GM13976 (cell line): ENCODE measurements at regions not wholly inside any gene's neighbourhood (a gene's known extent, or its start where the extent isn't known, plus 50 kb on each side); places are given as distances from the start of the nearest gene placed in this dataset.
A peak's percentile ranks its signal among the peaks of the same experiment; 100 is the strongest.

Experiments
- DNase-seq: peaks from one replicate; pipeline ENCODE4 v3.0.0; 2012; ENCODE audit warnings: low spot score
- in situ Hi-C: fragments of 300-500 bp; cut with MboI; formaldehyde crosslinking; loops from one replicate; pipeline ENCODE4 v1.12.0; 2022; ENCODE audit warnings: low sequenced_read_pairs, mixed read lengths, inconsistent platforms; ENCODE audit not compliant: unreplicated experiment
- TF ChIP-seq, protein P1 (sequence below): IDR thresholded peaks from 2 replicates; pipeline ENCODE4 v1.5.1; 2012; ENCODE audit warnings: borderline replicate concordance, mild to moderate bottlenecking; ENCODE audit not compliant: insufficient read depth; ENCODE audit errors: extremely low read depth, missing control alignments, control extremely low read depth

DNA sequence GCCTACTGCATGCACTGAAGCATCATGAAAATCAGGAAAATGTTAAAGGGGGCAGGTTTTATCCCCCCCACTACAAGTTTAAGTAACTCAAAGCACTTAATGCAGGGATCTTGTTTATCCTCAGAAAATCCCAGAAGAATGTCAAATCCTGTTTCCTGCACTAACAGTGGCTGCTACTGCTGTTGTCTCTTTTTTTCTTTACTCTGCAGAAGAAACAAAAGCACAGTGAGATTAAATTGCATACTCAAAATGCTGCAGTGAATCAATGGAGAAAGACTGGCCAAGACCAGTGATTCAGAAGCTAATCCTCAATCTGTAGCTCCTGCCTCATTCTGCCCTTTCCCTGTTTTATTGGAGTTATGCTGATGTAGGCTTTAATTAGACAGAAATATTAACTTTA lies 332.3 kb upstream of the FIGN start:
- DNase-seq = no peak
- TF ChIP-seq, protein P1, sequence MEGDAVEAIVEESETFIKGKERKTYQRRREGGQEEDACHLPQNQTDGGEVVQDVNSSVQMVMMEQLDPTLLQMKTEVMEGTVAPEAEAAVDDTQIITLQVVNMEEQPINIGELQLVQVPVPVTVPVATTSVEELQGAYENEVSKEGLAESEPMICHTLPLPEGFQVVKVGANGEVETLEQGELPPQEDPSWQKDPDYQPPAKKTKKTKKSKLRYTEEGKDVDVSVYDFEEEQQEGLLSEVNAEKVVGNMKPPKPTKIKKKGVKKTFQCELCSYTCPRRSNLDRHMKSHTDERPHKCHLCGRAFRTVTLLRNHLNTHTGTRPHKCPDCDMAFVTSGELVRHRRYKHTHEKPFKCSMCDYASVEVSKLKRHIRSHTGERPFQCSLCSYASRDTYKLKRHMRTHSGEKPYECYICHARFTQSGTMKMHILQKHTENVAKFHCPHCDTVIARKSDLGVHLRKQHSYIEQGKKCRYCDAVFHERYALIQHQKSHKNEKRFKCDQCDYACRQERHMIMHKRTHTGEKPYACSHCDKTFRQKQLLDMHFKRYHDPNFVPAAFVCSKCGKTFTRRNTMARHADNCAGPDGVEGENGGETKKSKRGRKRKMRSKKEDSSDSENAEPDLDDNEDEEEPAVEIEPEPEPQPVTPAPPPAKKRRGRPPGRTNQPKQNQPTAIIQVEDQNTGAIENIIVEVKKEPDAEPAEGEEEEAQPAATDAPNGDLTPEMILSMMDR = no peak
- in situ Hi-C loops = loop anchor here (25.0 kb wide), 2 partner anchors 731 to 881 kb away; no protein-coding TSS in a partner anchor

DNA sequence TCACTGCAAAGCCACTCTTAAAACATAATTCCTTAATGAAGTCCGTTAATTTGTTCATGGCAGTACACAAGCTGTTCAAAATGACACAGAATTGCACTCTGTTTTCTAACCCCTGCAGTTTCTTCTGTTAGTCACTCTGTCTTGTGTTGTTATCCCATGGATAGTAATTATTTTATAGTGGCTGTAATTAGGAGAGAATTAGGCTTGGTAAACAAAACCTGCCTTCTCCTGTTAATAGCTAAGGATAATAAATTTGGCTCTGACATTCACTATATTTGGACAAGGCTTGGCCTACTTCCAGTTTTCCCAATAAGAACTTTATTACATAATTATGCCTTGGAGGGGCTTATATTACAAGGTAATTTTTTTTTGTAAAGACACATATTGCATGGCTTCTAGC lies 330.3 kb upstream of the FIGN start:
- no peak for DNase-seq
- TF ChIP-seq, protein P1 = no peak
- in situ Hi-C loops = loop anchor here (25.0 kb wide), 2 partner anchors 729 to 879 kb away; no protein-coding TSS in a partner anchor

DNA sequence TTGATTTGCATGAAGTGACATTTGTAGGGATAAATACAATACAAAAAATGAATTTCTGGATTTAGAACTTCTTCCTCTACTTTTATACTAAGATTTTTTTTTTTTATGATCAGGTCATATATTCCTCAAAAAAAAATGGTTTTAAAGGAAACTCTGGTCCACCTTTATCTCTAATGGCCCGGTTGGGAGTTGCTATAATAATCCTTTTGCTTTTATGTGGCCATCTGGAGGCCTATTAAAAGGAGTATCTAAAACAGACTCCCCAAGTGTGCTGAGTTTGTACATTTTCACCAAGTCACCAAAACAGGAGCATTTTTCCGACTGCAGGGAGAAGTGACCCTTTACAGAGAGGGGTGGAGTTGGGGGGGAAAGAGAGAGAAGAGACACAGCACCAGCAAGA lies 329.2 kb upstream of the FIGN start:
- in situ Hi-C loops = loop anchor here (25.0 kb wide), 2 partner anchors 728 to 878 kb away; no protein-coding TSS in a partner anchor
- no peak for DNase-seq
- TF ChIP-seq, protein P1 = no peak

DNA sequence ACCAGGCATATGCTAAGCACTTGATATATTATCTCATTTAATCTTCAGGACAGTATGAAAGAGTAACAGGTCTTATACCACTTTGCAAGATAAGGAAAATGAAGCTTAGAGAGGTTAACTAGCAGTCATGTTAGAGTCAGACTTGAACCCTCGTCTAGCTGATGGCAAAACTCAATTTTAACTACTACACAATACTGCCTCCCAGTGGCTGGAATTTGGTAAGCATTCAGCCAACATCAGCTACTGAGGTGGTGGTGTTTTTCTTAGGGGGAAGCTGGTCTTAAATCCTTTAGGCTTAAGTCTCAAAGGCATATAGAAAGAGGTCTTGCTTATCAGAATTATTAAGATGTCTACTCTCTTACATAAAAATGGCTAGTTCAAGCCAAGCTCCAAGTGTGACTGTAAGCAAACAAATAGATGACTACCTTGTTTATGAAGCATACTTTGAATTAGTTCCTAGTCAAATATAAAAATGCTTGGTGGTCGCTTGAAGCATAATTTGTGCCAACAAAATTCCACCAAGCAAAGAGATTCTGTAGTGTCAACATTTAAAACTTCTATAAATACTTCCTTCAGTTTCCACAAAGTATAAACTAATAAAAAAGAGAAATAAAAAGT lies 325.4 kb upstream of the FIGN start:
- in situ Hi-C loops = loop anchor here (25.0 kb wide), 2 partner anchors 724 to 874 kb away; no protein-coding TSS in a partner anchor
- DNase-seq = peak; percentile 17

DNA sequence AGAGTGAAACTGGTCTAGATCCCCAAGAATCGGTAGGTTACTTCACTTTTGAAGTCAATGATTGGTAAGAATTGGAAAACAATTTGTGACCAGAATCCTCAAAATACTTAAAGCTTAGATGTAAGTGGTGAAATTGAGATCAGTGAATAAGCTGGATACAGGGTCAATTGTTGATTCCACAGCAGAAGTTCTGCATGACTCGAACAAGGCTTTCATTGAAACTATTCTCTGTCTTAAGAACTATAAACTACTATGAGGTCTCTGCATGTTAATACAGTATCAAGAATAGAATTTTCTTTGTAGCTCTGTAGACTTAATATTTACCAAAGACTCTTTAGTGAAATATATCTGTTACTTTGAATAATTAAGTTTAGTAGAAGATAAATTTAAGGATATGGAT lies 324.2 kb upstream of the FIGN start:
- in situ Hi-C loops = loop anchor here (25.0 kb wide), 2 partner anchors 723 to 873 kb away; no protein-coding TSS in a partner anchor
- no peak for DNase-seq
- TF ChIP-seq, protein P1 = no peak

More for the DNA sequence above, 325.4 kb upstream of the FIGN start:
- TF ChIP-seq, protein P1 = peak; percentile 67

DNA sequence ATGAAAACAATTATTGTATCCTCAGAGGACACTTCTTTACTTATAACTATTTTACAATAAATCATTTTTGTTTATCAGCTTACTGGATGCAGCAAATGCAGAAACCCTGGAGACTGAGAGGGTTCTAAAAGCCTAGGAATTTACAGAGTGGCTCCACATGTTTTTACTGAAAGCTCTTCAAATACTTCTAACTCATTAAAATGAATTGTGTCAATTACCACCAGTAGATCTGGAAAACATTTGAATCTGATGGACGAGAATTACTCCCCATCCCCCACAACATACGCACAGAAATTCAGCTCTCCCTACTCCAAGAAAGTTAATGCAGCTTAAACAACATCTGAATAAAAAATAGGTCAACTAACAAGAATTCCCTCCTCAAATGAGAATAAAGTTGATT lies 319.8 kb upstream of the FIGN start:
- TF ChIP-seq, protein P1 = no peak
- DNase-seq = no peak
- in situ Hi-C loops = loop anchor here (25.0 kb wide), 2 partner anchors 718 to 868 kb away; no protein-coding TSS in a partner anchor
